ENCODE measurements at regions not wholly inside any gene's neighbourhood (a gene's known extent, or its start where the extent isn't known, plus 50 kb on each side); places are given as distances from the start of the nearest gene placed in this dataset.

GRCh38 chr4:38489011-38489861, 174.8 kb upstream of the KLF3 start:
- Histone ChIP-seq H3K9me3 (no peaks in the 10 kb centered on the region), H3K36me3 (no peaks in the 10 kb centered on the region), H3K4me1 (no peaks in the 10 kb centered on the region), H3K27me3 (no peaks in the 10 kb centered on the region), H3K27ac (peak overlapping the region; percentile 30), H3K4me3 (no peak overlapping the region), H3K9ac (ENCODE audit: low read depth in 2 of 2, low read length in 2 of 2) (no peak overlapping the region)
- peak; percentile 55 for DNase-seq
- no peak for TF ChIP-seq CTCF (IDR thresholded peaks at IDR 0.05)
- intact Hi-C loops (cut with DNase I), result no loop called here

GRCh38 chr4:38489924-38490639, 173.9 kb upstream of the KLF3 start:
- Histone ChIP-seq H3K4me3 (no peak overlapping the region), H3K4me1 (no peaks in the 10 kb centered on the region), H3K27ac (peak overlapping the region; percentile 30), H3K27me3 (no peaks in the 10 kb centered on the region), H3K9me3 (no peaks in the 10 kb centered on the region), H3K9ac (ENCODE audit: low read depth in 2 of 2, low read length in 2 of 2) (peak overlapping the region in 1 of 2 donors; percentile 35), H3K36me3 (no peaks in the 10 kb centered on the region)
- intact Hi-C loops (cut with DNase I), result no loop called here
- DNase-seq, result peak; percentile 54
- no peak for TF ChIP-seq CTCF (IDR thresholded peaks at IDR 0.05)

GRCh38 chr4:38490753-38491446, 173.1 kb upstream of the KLF3 start:
- Histone ChIP-seq H3K36me3 (no peaks in the 10 kb centered on the region), H3K9ac (ENCODE audit: low read depth in 2 of 2, low read length in 2 of 2) (no peak overlapping the region), H3K4me3 (no peak overlapping the region), H3K4me1 (no peaks in the 10 kb centered on the region), H3K27ac (no peak overlapping the region), H3K27me3 (no peaks in the 10 kb centered on the region), H3K9me3 (no peaks in the 10 kb centered on the region)
- TF ChIP-seq CTCF (IDR thresholded peaks at IDR 0.05), result no peak
- intact Hi-C loops (cut with DNase I), result no loop called here
- DNase-seq, result no peak

- H3K9ac ChIP-seq (ENCODE audit: low read depth in 2 of 2, low read length in 2 of 2), result no peak overlapping the region
- H3K36me3 ChIP-seq, result no peaks in the 10 kb centered on the region
- no peak overlapping the region for H3K27ac ChIP-seq
- DNase-seq, result no peak
- intact Hi-C loops (cut with DNase I), result no loop called here
- H3K9me3 ChIP-seq, result no peaks in the 10 kb centered on the region
- H3K27me3 ChIP-seq, result no peaks in the 10 kb centered on the region
- no peak overlapping the region for H3K4me3 ChIP-seq
- no peaks in the 10 kb centered on the region for H3K4me1 ChIP-seq
- no peak for TF ChIP-seq CTCF (IDR thresholded peaks at IDR 0.05)
Observed at GRCh38 chr4:38491854-38492478, 172.0 kb upstream of the KLF3 start.

- Histone ChIP-seq H3K9ac (ENCODE audit: low read depth in 2 of 2, low read length in 2 of 2) (no peak overlapping the region), H3K9me3 (no peaks in the 10 kb centered on the region), H3K27ac (no peak overlapping the region), H3K4me3 (no peak overlapping the region), H3K4me1 (no peaks in the 10 kb centered on the region), H3K36me3 (no peaks in the 10 kb centered on the region), H3K27me3 (no peaks in the 10 kb centered on the region)
- no peak for DNase-seq
- TF ChIP-seq CTCF (IDR thresholded peaks at IDR 0.05), result no peak
- intact Hi-C loops (cut with DNase I), result no loop called here
Observed at GRCh38 chr4:38493066-38493465, 170.9 kb upstream of the KLF3 start.

Data from colonic mucosa (tissue), 4 donors.